B cell (primary cell): ENCODE measurements at regions not wholly inside any gene's neighbourhood (a gene's known extent, or its start where the extent isn't known, plus 50 kb on each side); places are given as distances from the start of the nearest gene placed in this dataset.

ENCODE experiments used
- EZH2 ChIP-seq: IDR thresholded peaks from 2 replicates; pipeline ENCODE4 v1.6.1; 2012; ENCODE audit warnings: borderline replicate concordance, low read depth, mild to moderate bottlenecking, moderate library complexity, low read length; ENCODE audit not compliant: insufficient read depth, poor library complexity, severe bottlenecking
- TF ChIP-seq, protein P1 (sequence below): fragments of 200-600 bp; IDR thresholded peaks from one replicate; pipeline ENCODE4 v1.8.0; 2022; ENCODE audit warnings: antibody characterized with exemption, mild to moderate bottlenecking

DNA sequence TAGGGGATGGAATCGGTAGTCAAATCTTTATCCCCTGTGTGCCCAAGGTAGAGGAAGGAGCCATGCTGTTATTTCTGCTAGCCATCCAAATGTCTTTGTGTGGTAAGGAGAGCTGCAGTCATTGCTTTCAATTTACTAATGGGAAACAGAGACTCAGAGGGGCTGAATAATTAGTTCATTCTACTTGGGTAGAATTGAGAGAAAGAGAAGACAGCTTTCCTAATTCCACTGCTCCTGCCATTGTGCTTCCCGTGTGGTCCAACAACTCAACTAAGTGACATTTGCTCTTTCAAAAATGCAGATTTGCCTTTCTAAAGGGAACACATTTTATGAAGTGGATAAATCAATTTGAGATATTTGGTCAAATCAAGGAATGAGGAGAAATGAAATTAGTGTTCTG, 136.1 kb downstream of the AQP4 start:
- TF ChIP-seq, protein P1, sequence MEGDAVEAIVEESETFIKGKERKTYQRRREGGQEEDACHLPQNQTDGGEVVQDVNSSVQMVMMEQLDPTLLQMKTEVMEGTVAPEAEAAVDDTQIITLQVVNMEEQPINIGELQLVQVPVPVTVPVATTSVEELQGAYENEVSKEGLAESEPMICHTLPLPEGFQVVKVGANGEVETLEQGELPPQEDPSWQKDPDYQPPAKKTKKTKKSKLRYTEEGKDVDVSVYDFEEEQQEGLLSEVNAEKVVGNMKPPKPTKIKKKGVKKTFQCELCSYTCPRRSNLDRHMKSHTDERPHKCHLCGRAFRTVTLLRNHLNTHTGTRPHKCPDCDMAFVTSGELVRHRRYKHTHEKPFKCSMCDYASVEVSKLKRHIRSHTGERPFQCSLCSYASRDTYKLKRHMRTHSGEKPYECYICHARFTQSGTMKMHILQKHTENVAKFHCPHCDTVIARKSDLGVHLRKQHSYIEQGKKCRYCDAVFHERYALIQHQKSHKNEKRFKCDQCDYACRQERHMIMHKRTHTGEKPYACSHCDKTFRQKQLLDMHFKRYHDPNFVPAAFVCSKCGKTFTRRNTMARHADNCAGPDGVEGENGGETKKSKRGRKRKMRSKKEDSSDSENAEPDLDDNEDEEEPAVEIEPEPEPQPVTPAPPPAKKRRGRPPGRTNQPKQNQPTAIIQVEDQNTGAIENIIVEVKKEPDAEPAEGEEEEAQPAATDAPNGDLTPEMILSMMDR: no peak
- TF ChIP-seq EZH2: no peak
